Fibroblast of skin of left quadriceps (primary cell): ENCODE measurements at regions not wholly inside any gene's neighbourhood (a gene's known extent, or its start where the extent isn't known, plus 50 kb on each side); places are given as distances from the start of the nearest gene placed in this dataset.

Experiments used
- DNase-seq, 2 experiments: peaks; one replicate each; pipeline ENCODE4 v3.0.0-alpha.2; 2013; ENCODE audit warnings: low read depth in 2 of 2

DNA sequence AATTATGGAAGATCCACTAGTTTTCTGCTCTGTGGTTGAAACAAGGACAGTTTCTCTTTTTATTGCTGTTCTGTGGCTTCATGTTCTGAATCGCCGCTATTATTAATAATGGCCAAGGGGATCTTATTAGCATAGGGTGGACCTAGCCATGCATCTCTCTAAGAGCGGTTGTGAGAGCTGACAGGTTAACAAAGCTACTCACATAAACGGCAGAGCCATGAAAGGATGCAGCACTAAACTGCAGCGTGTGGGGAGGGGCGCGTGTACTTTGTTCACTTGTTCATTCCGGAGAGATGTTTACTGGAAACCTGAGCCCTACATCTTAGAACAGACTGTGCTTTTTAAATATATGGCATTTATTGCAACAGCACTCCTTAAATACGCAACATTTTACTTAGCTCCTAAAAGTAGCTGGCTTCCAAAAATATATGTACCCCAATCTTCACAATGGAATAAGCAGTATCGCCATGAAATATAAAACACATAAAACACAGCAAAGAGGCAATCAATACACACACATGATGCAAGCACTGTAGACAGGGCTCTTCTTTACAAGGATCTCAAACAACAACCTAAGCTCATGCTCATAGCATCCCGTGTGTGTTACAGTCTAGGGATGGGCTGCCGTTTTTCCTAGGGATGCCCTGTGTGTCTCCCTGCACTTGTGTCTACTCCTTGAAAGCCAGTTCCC, 424.6 kb downstream of the MED10 start:
- no peak for DNase-seq

- DNase-seq = no peak
Observed at GRCh38 chr5:5951953-5952352, 426.4 kb downstream of the MED10 start.

DNA sequence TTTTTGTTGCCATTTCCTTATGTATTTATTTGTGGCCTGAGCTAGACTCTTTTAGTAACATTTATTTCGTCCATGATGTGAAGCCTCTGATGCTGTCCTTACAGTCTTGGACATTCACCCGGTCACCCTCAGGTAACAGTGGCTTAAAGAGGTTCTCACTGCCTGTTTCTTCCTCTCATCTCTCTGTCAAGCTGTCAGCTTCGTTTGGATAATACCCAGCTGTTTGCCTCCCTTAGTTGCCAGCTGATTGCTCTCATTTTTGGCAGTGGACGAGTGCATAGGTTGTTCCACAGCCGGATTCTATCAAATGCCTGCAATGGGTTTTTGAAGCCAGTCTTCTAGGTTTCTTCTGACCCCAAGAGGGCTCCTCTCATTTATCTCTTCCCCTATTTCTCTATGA, 427.7 kb downstream of the MED10 start:
- DNase-seq = no peak

DNA sequence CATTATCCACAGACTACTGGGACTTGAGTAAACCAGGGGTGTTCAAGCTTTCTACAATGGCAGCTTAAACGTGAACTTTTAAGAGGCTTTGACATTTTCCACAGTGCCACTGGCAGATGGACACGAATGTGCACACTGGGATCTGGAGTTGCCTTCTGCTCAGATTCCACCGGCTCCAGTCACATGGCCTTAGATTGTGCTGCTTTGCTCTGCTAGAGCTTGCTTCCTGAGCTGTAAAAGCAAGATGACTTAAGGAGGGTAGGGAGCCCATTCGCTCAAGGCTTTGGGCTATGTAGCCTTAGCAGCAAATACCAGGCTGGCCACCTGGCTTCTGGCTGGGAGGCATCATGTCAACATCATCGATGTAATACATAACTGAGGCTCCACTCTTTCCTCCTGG, 436.9 kb downstream of the MED10 start:
- no peak for DNase-seq

- DNase-seq = no peak
Observed at GRCh38 chr5:5939759-5940370, 438.5 kb downstream of the MED10 start.

- DNase-seq = no peak
Observed at GRCh38 chr5:5933651-5934050, 444.7 kb downstream of the MED10 start.

- DNase-seq = no peak
Observed at GRCh38 chr5:5932824-5933223, 445.5 kb downstream of the MED10 start.

DNA sequence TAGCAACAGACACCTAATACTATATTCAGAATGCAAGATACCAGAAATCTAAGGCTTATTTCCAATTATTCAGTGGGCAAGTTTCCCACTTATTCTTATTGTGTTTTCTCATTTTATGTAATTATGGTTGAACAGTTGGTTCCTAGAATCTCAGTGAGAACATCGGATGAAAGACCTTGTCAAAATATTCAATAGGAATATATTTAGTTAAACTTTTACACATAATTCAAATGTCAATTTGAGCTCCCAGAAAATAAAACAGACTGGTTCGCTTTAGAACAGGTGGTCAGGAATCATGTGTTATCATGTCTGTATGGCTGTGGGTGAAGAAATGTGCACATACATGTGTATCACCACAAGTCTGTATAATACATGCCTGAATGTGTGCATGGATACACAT, 447.8 kb downstream of the MED10 start:
- DNase-seq = no peak

DNA sequence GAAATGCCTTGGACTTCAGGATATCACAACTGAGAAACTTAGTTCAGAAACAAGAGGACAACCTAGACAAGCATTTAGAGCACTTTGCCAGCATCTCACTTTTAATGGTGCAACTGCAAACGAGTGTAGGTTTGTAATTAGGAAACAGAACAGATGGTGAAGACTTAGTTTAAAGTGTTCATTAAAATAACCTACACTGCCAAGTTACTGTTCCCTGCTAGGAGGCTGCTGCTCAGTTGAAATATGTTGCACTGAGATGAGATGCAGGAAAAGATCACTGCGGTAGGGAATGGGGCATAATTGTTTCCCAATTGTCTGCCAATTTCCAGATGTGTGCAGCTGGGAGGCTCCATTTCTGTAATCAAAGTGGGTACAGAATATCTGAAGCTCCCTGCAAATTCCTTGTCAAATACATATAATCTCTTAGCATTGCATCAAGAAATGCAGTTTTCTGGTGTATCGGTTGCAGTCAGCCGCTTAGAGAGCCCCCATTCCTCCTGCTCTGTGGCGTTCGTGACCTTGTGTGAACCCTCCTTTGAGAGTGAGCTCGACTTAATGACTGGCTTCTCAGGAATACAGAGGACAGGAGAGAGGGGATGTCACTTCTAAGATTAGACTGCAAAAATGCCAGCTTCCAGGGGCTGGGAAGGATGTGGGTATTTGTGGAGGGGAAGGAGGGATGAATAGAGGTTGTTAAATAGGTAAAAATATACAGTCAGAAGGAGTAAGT, 448.9 kb downstream of the MED10 start:
- no peak for DNase-seq

GRCh38 chr5:5925191-5925590, 453.2 kb downstream of the MED10 start:
- DNase-seq = no peak

- no peak for DNase-seq
Observed at GRCh38 chr5:5919411-5919810, 458.9 kb downstream of the MED10 start.

- DNase-seq = no peak
Observed at GRCh38 chr5:5906778-5907177, 471.6 kb downstream of the MED10 start.

DNA sequence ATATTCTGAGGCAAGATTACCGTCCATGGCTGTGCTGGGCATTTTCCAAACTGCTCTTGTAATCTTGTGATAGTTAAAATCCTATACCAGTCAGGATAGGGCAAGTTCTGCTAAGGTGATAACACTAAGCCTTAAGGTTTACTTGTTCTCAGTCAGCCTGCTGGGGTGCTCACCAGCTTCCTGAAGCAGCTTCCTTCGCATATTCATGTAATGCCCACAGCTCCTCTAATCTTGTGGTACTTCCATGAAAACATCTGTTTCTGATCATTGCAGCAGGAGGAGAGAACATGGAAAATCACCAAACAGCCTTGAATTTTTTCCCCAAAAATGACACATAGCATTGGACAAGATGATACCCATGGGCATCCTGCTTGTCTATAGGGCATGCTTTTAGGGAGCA, 473.2 kb downstream of the MED10 start:
- DNase-seq = no peak

DNA sequence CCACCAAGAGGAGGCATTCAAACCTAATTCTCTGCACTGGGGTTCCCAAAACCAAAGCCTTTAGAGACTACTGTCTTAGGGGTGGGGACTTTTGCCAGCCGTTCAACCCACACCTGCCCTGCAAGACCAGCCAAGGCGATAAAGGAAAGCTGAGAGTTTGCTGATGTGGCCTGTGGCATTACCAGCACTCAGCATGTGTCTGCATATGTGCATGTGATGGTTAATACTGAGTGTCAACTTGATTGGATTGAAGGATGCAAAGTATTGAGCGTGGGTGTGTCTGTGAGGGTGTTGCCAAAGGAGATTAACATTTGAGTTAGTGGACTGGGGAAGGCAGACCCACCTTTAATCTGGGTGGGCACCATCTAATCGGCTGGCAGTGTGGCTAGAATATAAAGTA, 474.2 kb downstream of the MED10 start:
- no peak for DNase-seq

- DNase-seq = no peak
Observed at GRCh38 chr5:5902678-5903646, 475.4 kb downstream of the MED10 start.

DNA sequence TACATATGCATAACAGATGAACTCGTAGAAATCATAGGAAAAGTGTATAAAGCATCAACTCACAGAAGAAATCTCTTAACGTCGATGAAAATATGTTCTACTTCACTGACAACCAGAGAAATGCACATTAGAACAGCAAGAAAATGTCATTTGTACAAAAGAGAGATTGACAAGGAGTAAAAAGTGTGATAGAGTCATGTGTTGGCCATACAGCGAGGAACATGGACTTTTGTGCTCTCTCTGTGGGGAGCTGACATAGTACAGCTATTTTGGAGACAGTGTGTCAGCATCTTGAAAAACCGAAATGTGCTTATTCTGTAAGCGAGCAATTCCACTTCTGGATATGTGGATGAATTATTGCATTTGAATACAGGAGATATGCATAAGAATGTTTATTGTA, 477.9 kb downstream of the ICE1 start:
- no peak for DNase-seq

GRCh38 chr5:5899716-5900115, 477.2 kb downstream of the ICE1 start:
- DNase-seq = no peak

DNA sequence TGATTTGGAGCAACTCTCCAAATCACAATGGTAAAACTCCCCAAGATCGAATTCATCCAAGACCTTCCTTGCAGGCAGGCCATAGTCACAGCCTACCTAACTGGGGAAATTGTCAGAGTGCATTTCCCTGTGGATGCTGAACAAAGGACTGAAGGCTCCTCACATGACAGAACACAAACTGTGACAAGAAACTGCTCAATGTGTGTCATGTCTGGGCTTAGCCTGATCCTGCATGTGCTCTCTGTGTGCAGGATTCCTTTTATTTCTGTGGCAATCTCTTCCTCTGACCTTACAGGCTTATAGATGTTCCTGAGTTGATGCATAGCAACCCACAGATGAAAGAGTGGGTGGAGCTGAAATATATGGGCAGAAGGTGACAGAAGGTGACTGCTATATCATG, 465.8 kb downstream of the ICE1 start:
- no peak for DNase-seq

DNA sequence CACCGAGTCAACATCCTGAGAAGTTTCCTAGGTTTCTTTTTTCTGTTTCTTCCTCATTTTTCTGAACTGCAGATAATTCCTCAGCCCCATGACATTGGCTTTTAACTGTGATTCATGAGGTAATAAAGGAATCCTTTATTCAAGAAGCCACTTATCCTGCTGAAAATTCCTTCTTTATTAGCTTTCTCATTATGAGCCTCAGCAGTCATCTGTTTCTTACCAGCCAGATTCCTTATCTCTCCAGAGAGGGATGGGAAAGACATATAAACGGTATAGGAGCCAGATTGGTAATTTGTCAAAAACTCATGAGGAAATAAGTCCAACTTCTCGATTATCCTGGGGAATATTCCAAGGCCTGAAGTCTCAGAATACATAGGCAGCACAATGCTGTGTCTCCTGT, 465.4 kb downstream of the ICE1 start:
- no peak for DNase-seq

DNA sequence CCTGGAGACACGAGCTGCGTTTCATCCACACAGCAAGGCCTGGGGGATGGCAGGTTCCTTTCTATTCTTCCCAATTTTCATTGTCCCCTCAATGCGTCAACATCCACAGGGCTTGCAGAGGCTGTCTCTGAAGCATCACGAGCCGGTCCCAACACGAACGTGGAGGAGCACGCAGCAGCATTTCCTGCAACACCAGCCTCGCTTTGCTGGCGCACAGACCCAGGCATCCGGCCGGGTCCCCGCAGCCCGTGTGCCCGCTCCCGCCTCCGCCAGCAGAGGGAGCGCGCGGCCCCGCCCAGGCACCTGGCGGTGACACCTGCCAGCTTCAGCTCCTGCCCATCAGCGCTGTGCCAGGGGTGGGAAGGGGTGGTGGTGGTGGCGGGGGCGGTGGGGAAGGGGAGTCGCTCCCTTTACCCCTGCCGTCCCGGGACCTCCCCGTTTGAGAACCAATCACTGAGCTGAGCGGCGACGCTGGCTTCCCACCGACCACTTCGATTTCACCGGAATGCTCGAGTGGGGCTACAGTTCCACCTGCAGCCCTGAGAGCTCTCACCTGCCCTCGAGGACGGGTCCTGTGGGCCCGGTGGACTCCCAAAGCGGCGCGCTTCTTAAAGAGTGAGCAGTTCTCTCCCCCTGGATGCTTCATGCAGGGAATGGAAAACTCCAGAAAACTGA, 464.5 kb downstream of the ICE1 start:
- DNase-seq = no peak

GRCh38 chr5:5886353-5886752, 463.9 kb downstream of the ICE1 start:
- DNase-seq = no peak
